ENCODE measurements at regions not wholly inside any gene's neighbourhood (a gene's known extent, or its start where the extent isn't known, plus 50 kb on each side); places are given as distances from the start of the nearest gene placed in this dataset.

GRCh38 chr19:27740396-27740795 is 1472.6 kb downstream of the UQCRFS1 start:
- no peak overlapping the region for H3K4me3 ChIP-seq (ENCODE audit: low read depth, low read length)
- H3K9me3 ChIP-seq (ENCODE audit: control insufficient read depth, insufficient read depth, low read depth, low read length), result no peaks in the 10 kb centered on the region; the same call in none of the 2 replicates
- H3K27ac ChIP-seq (ENCODE audit: extremely low read depth, low read depth, low read length), result no peak overlapping the region
- ChIA-PET POLR2A (no interaction called here), CTCF (no interaction called here)
- no peaks in the 10 kb centered on the region for H3K4me1 ChIP-seq (ENCODE audit: control insufficient read depth, insufficient read depth, low read length)
- TF ChIP-seq ZNF664 (tag by site-specific recombination; IDR thresholded peaks at IDR 0.05) (no peak), ZNF239 (tag by site-specific recombination; IDR thresholded peaks at IDR 0.05) (no peak), KLF8 (tag by site-specific recombination; IDR thresholded peaks at IDR 0.05) (no peak), ZNF24 (tag by site-specific recombination; IDR thresholded peaks at IDR 0.05) (no peak), ZNF518A (tag by site-specific recombination; conservative IDR thresholded peaks at IDR 0.05; ENCODE audit: low read depth) (no peak), ZBTB8A (tag by site-specific recombination; IDR thresholded peaks at IDR 0.05) (no peak), ZNF692 (tag by site-specific recombination; IDR thresholded peaks at IDR 0.05) (no peak), ZNF169 (tag by site-specific recombination; IDR thresholded peaks at IDR 0.05) (no peak), ZNF510 (tag by site-specific recombination; IDR thresholded peaks at IDR 0.05; ENCODE audit: insufficient replicate concordance) (no peak), ELK4 (IDR thresholded peaks at IDR 0.05; ENCODE audit: borderline replicate concordance, low read depth, low read length) (no peak), ZNF488 (tag by site-specific recombination; IDR thresholded peaks at IDR 0.05) (no peak), ZNF394 (tag by site-specific recombination; IDR thresholded peaks at IDR 0.05; ENCODE audit: borderline replicate concordance) (no peak), ZBTB49 (tag by site-specific recombination; IDR thresholded peaks at IDR 0.05; ENCODE audit: low read depth) (no peak), TCF7L2 (IDR thresholded peaks at IDR 0.05; ENCODE audit: borderline replicate concordance, low read depth, low read length) (no peak), MYNN (tag by site-specific recombination; IDR thresholded peaks at IDR 0.05; ENCODE audit: borderline replicate concordance) (no peak)
- no peaks in the 10 kb centered on the region for H3K36me3 ChIP-seq (ENCODE audit: control insufficient read depth in 2 of 2, insufficient read depth in 1 of 2, low read length in 2 of 2)
